ENCODE measurements at regions not wholly inside any gene's neighbourhood (a gene's known extent, or its start where the extent isn't known, plus 50 kb on each side); places are given as distances from the start of the nearest gene placed in this dataset.
"Not testable (repeated sequence)": the region's sequence is repeated elsewhere in the genome, so short reads cannot be mapped to it uniquely, and the experiment has no call there.

GRCh38 chr2:87572906-87573305 is 175.0 kb upstream of the PLGLB2 start:
- not testable (repeated sequence) for H3K36me3 ChIP-seq (ENCODE audit: control insufficient read depth, insufficient read depth, low read length); H3K27me3 ChIP-seq (ENCODE audit: control insufficient read depth, insufficient read depth, low read length); H3K4me3 ChIP-seq (ENCODE audit: low read depth, low read length); H3K9me3 ChIP-seq (ENCODE audit: control insufficient read depth, insufficient read depth, low read length); H3K4me1 ChIP-seq (ENCODE audit: control insufficient read depth, insufficient read depth, low read length); H3K9ac ChIP-seq (ENCODE audit: low read depth, low read length)

- not testable (repeated sequence) for H3K9me3 ChIP-seq (ENCODE audit: control insufficient read depth, insufficient read depth, low read length); H3K4me1 ChIP-seq (ENCODE audit: control insufficient read depth, insufficient read depth, low read length); H3K27me3 ChIP-seq (ENCODE audit: control insufficient read depth, insufficient read depth, low read length); H3K36me3 ChIP-seq (ENCODE audit: control insufficient read depth, insufficient read depth, low read length); H3K4me3 ChIP-seq (ENCODE audit: low read depth, low read length); H3K9ac ChIP-seq (ENCODE audit: low read depth, low read length)
Measured at GRCh38 chr2:87573386-87574192, 174.3 kb upstream of the PLGLB2 start.

GRCh38 chr2:87574193-87575119 is 173.4 kb upstream of the PLGLB2 start:
- not testable (repeated sequence) for H3K9ac ChIP-seq (ENCODE audit: low read depth, low read length); H3K36me3 ChIP-seq (ENCODE audit: control insufficient read depth, insufficient read depth, low read length); H3K27me3 ChIP-seq (ENCODE audit: control insufficient read depth, insufficient read depth, low read length); H3K4me1 ChIP-seq (ENCODE audit: control insufficient read depth, insufficient read depth, low read length); H3K9me3 ChIP-seq (ENCODE audit: control insufficient read depth, insufficient read depth, low read length); H3K4me3 ChIP-seq (ENCODE audit: low read depth, low read length)

GRCh38 chr2:87575138-87575537 is 172.7 kb upstream of the PLGLB2 start:
- H3K4me1 ChIP-seq (ENCODE audit: control insufficient read depth, insufficient read depth, low read length), result not testable (repeated sequence)

GRCh38 chr2:87577358-87577757 is 170.5 kb upstream of the PLGLB2 start:
- H3K27me3 ChIP-seq (ENCODE audit: control insufficient read depth, insufficient read depth, low read length); H3K9me3 ChIP-seq (ENCODE audit: control insufficient read depth, insufficient read depth, low read length); H3K36me3 ChIP-seq (ENCODE audit: control insufficient read depth, insufficient read depth, low read length); H3K9ac ChIP-seq (ENCODE audit: low read depth, low read length); H3K4me3 ChIP-seq (ENCODE audit: low read depth, low read length); H3K4me1 ChIP-seq (ENCODE audit: control insufficient read depth, insufficient read depth, low read length): not testable (repeated sequence)

More at GRCh38 chr2:87575138-87575537, 172.7 kb upstream of the PLGLB2 start:
- H3K27me3 ChIP-seq (ENCODE audit: control insufficient read depth, insufficient read depth, low read length); H3K9ac ChIP-seq (ENCODE audit: low read depth, low read length); H3K9me3 ChIP-seq (ENCODE audit: control insufficient read depth, insufficient read depth, low read length); H3K4me3 ChIP-seq (ENCODE audit: low read depth, low read length); H3K36me3 ChIP-seq (ENCODE audit: control insufficient read depth, insufficient read depth, low read length): not testable (repeated sequence)

GRCh38 chr2:87582152-87582551 is 165.7 kb upstream of the PLGLB2 start:
- not testable (repeated sequence) for H3K36me3 ChIP-seq (ENCODE audit: control insufficient read depth, insufficient read depth, low read length); H3K4me1 ChIP-seq (ENCODE audit: control insufficient read depth, insufficient read depth, low read length); H3K9ac ChIP-seq (ENCODE audit: low read depth, low read length); H3K27me3 ChIP-seq (ENCODE audit: control insufficient read depth, insufficient read depth, low read length); H3K9me3 ChIP-seq (ENCODE audit: control insufficient read depth, insufficient read depth, low read length); H3K4me3 ChIP-seq (ENCODE audit: low read depth, low read length)

GRCh38 chr2:87582579-87582978 is 165.3 kb upstream of the PLGLB2 start:
- not testable (repeated sequence) for H3K4me3 ChIP-seq (ENCODE audit: low read depth, low read length); H3K36me3 ChIP-seq (ENCODE audit: control insufficient read depth, insufficient read depth, low read length); H3K9ac ChIP-seq (ENCODE audit: low read depth, low read length); H3K9me3 ChIP-seq (ENCODE audit: control insufficient read depth, insufficient read depth, low read length); H3K27me3 ChIP-seq (ENCODE audit: control insufficient read depth, insufficient read depth, low read length); H3K4me1 ChIP-seq (ENCODE audit: control insufficient read depth, insufficient read depth, low read length)

- not testable (repeated sequence) for H3K9me3 ChIP-seq (ENCODE audit: control insufficient read depth, insufficient read depth, low read length); H3K9ac ChIP-seq (ENCODE audit: low read depth, low read length); H3K27me3 ChIP-seq (ENCODE audit: control insufficient read depth, insufficient read depth, low read length); H3K4me1 ChIP-seq (ENCODE audit: control insufficient read depth, insufficient read depth, low read length); H3K4me3 ChIP-seq (ENCODE audit: low read depth, low read length); H3K36me3 ChIP-seq (ENCODE audit: control insufficient read depth, insufficient read depth, low read length)
Measured at GRCh38 chr2:87583370-87583769, 164.5 kb upstream of the PLGLB2 start.

- H3K27me3 ChIP-seq (ENCODE audit: control insufficient read depth, insufficient read depth, low read length); H3K9ac ChIP-seq (ENCODE audit: low read depth, low read length); H3K4me1 ChIP-seq (ENCODE audit: control insufficient read depth, insufficient read depth, low read length); H3K4me3 ChIP-seq (ENCODE audit: low read depth, low read length); H3K9me3 ChIP-seq (ENCODE audit: control insufficient read depth, insufficient read depth, low read length); H3K36me3 ChIP-seq (ENCODE audit: control insufficient read depth, insufficient read depth, low read length): not testable (repeated sequence)
Measured at GRCh38 chr2:87583803-87584202, 164.1 kb upstream of the PLGLB2 start.

GRCh38 chr2:87584268-87584906 is 163.5 kb upstream of the PLGLB2 start:
- not testable (repeated sequence) for H3K9me3 ChIP-seq (ENCODE audit: control insufficient read depth, insufficient read depth, low read length); H3K4me1 ChIP-seq (ENCODE audit: control insufficient read depth, insufficient read depth, low read length); H3K36me3 ChIP-seq (ENCODE audit: control insufficient read depth, insufficient read depth, low read length); H3K9ac ChIP-seq (ENCODE audit: low read depth, low read length); H3K4me3 ChIP-seq (ENCODE audit: low read depth, low read length); H3K27me3 ChIP-seq (ENCODE audit: control insufficient read depth, insufficient read depth, low read length)

GRCh38 chr2:87587934-87588333 is 160.0 kb upstream of the PLGLB2 start:
- H3K4me1 ChIP-seq (ENCODE audit: control insufficient read depth, insufficient read depth, low read length); H3K9ac ChIP-seq (ENCODE audit: low read depth, low read length); H3K27me3 ChIP-seq (ENCODE audit: control insufficient read depth, insufficient read depth, low read length); H3K4me3 ChIP-seq (ENCODE audit: low read depth, low read length); H3K9me3 ChIP-seq (ENCODE audit: control insufficient read depth, insufficient read depth, low read length); H3K36me3 ChIP-seq (ENCODE audit: control insufficient read depth, insufficient read depth, low read length): not testable (repeated sequence)

- not testable (repeated sequence) for H3K4me3 ChIP-seq (ENCODE audit: low read depth, low read length); H3K36me3 ChIP-seq (ENCODE audit: control insufficient read depth, insufficient read depth, low read length); H3K27me3 ChIP-seq (ENCODE audit: control insufficient read depth, insufficient read depth, low read length); H3K9ac ChIP-seq (ENCODE audit: low read depth, low read length); H3K9me3 ChIP-seq (ENCODE audit: control insufficient read depth, insufficient read depth, low read length); H3K4me1 ChIP-seq (ENCODE audit: control insufficient read depth, insufficient read depth, low read length)
Measured at GRCh38 chr2:87592974-87593373, 154.9 kb upstream of the PLGLB2 start.

Measured in iPS-15b (cell line).